ENCODE measurements at regions not wholly inside any gene's neighbourhood (a gene's known extent, or its start where the extent isn't known, plus 50 kb on each side); places are given as distances from the start of the nearest gene placed in this dataset.

DNA sequence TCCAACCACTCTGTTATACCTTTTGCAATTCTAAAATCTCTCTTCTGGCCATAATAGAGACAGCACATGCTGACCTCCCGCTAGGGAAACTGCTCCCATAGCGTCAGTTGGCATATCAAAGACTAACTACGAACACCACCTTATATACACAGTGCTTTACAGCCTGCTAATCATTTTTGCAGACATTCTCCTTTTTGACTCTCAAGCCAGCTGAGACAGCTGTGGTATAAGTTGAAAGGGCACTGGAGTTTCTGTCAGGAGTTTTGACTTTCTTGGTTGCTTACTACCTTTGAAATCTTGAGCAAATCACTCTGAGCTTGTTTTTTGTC lies 160.2 kb upstream of the TBCA start:
- TF ChIP-seq, protein P1, sequence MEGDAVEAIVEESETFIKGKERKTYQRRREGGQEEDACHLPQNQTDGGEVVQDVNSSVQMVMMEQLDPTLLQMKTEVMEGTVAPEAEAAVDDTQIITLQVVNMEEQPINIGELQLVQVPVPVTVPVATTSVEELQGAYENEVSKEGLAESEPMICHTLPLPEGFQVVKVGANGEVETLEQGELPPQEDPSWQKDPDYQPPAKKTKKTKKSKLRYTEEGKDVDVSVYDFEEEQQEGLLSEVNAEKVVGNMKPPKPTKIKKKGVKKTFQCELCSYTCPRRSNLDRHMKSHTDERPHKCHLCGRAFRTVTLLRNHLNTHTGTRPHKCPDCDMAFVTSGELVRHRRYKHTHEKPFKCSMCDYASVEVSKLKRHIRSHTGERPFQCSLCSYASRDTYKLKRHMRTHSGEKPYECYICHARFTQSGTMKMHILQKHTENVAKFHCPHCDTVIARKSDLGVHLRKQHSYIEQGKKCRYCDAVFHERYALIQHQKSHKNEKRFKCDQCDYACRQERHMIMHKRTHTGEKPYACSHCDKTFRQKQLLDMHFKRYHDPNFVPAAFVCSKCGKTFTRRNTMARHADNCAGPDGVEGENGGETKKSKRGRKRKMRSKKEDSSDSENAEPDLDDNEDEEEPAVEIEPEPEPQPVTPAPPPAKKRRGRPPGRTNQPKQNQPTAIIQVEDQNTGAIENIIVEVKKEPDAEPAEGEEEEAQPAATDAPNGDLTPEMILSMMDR (IDR thresholded peaks at IDR 0.05), result no peak
- TF ChIP-seq POLR2AphosphoS5 (IDR thresholded peaks at IDR 0.05) (no peak), EP300 (IDR thresholded peaks at IDR 0.05) (no peak), POLR2A (IDR thresholded peaks at IDR 0.05; ENCODE audit: low read depth) (no peak)
